Tibial artery (tissue), 4 donors: ENCODE measurements at regions not wholly inside any gene's neighbourhood (a gene's known extent, or its start where the extent isn't known, plus 50 kb on each side); places are given as distances from the start of the nearest gene placed in this dataset.
"Not testable (repeated sequence)": the region's sequence is repeated elsewhere in the genome, so short reads cannot be mapped to it uniquely, and the experiment has no call there.

ENCODE experiments used
- DNase-seq, 2 donors: peaks; one replicate each; pipeline ENCODE4 v3.0.0-alpha.2; 2019
- H3K27ac ChIP-seq, 2 donors: fragments of 200-600 bp; sonication (generic) in 1 of 2; 1 replicate in 1 of 2; 2 replicates in 1 of 2; pipeline ENCODE4 v1.5.1; 2018 to 2019; ENCODE audit warnings: mild to moderate bottlenecking in 1 of 2
- H3K27me3 ChIP-seq, 2 donors: fragments of 200-600 bp; sonication (generic) in 1 of 2; one replicate each; pipeline versions ENCODE4 v1.5.1 to v1.6.0; 2016 to 2019
- H3K36me3 ChIP-seq, 3 donors: fragments of 200-600 bp; sonication (generic) in 2 of 3; one replicate each; pipeline ENCODE4 v1.5.1; 2016 to 2019; ENCODE audit warnings: mild to moderate bottlenecking in 2 of 3
- H3K4me1 ChIP-seq, 4 donors: fragments of 200-600 bp; sonication (generic) in 2 of 4; 1 replicate in 3 of 4; 2 replicates in 1 of 4; pipeline ENCODE4 v1.5.1; 2016 to 2019
- H3K4me3 ChIP-seq, 2 donors: fragments of 200-600 bp; sonication (generic) in 1 of 2; 1 replicate in 1 of 2; 2 replicates in 1 of 2; pipeline ENCODE4 v1.5.1; 2018 to 2019; ENCODE audit warnings: mild to moderate bottlenecking in 2 of 2
- H3K9me3 ChIP-seq, 3 donors: fragments of 200-600 bp; sonication (generic) in 1 of 3; one replicate each; pipeline ENCODE4 v1.5.1; 2016 to 2019
- intact Hi-C: fragments of 100-400 bp; cut with DNase I; formaldehyde crosslinking; loops from one replicate; pipeline ENCODE4 v1.15.0; 2023; ENCODE audit warnings: low total_unique reads
- TF ChIP-seq, protein P1 (sequence below), 2 experiments: fragments of 200-600 bp in 1 of 2; fragments of 450-650 bp in 1 of 2; IDR thresholded peaks; one replicate each; pipeline ENCODE4 v1.5.1; 2017 to 2019; ENCODE audit warnings: antibody characterized with exemption in 2 of 2, mild to moderate bottlenecking in 1 of 2, moderate library complexity in 1 of 2

DNA sequence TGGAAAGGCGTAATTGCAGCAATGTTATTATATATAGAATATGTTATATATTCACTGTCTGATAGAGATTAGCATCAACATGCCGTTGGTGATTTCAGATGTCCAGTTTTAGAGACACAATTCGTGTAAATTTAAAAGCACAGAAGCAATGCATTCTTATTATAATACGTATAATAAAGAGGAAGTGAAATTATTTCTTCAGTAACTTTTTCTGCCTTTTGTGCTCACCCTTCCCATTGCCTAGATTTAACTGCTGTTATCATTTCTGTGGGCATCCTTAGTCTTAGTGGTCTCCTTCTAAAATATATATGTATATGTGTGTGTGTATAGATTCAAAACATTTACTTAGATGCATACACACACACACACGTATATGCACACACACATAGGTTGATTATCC lies 592.5 kb upstream of the GOLIM4 start:
- no peaks in the 10 kb centered on the region for H3K4me1 ChIP-seq
- no peak overlapping the region for H3K27ac ChIP-seq
- H3K9me3 ChIP-seq: no peaks in the 10 kb centered on the region
- TF ChIP-seq, protein P1, sequence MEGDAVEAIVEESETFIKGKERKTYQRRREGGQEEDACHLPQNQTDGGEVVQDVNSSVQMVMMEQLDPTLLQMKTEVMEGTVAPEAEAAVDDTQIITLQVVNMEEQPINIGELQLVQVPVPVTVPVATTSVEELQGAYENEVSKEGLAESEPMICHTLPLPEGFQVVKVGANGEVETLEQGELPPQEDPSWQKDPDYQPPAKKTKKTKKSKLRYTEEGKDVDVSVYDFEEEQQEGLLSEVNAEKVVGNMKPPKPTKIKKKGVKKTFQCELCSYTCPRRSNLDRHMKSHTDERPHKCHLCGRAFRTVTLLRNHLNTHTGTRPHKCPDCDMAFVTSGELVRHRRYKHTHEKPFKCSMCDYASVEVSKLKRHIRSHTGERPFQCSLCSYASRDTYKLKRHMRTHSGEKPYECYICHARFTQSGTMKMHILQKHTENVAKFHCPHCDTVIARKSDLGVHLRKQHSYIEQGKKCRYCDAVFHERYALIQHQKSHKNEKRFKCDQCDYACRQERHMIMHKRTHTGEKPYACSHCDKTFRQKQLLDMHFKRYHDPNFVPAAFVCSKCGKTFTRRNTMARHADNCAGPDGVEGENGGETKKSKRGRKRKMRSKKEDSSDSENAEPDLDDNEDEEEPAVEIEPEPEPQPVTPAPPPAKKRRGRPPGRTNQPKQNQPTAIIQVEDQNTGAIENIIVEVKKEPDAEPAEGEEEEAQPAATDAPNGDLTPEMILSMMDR (IDR thresholded peaks at IDR 0.05): no peak
- H3K36me3 ChIP-seq: no peaks in the 10 kb centered on the region
- no peak overlapping the region for H3K4me3 ChIP-seq
- H3K27me3 ChIP-seq: no peaks in the 10 kb centered on the region
- intact Hi-C loops: no loop called here
- DNase-seq: no peak

GRCh38 chr3:168684519-168684918 lies 588.8 kb upstream of the GOLIM4 start:
- no peak overlapping the region for H3K4me3 ChIP-seq
- no peaks in the 10 kb centered on the region for H3K27me3 ChIP-seq
- TF ChIP-seq, protein P1 (IDR thresholded peaks at IDR 0.05): no peak
- intact Hi-C loops: no loop called here
- no peak overlapping the region for H3K27ac ChIP-seq
- no peaks in the 10 kb centered on the region for H3K36me3 ChIP-seq
- no peaks in the 10 kb centered on the region for H3K4me1 ChIP-seq
- H3K9me3 ChIP-seq: no peaks in the 10 kb centered on the region
- DNase-seq: no peak

GRCh38 chr3:168678730-168679129 lies 583.0 kb upstream of the GOLIM4 start:
- no peaks in the 10 kb centered on the region for H3K4me1 ChIP-seq
- no peaks in the 10 kb centered on the region for H3K27me3 ChIP-seq
- DNase-seq: no peak
- H3K36me3 ChIP-seq: no peaks in the 10 kb centered on the region
- no peak overlapping the region for H3K4me3 ChIP-seq
- no peaks in the 10 kb centered on the region for H3K9me3 ChIP-seq
- no peak overlapping the region for H3K27ac ChIP-seq
- intact Hi-C loops: no loop called here
- TF ChIP-seq, protein P1 (IDR thresholded peaks at IDR 0.05): no peak

GRCh38 chr3:168671091-168671490 lies 575.4 kb upstream of the GOLIM4 start:
- DNase-seq: no peak
- Histone ChIP-seq H3K27ac (no peak overlapping the region), H3K36me3 (no peaks in the 10 kb centered on the region), H3K4me3 (no peak overlapping the region), H3K4me1 (no peaks in the 10 kb centered on the region), H3K9me3 (no peaks in the 10 kb centered on the region), H3K27me3 (no peaks in the 10 kb centered on the region)
- TF ChIP-seq, protein P1 (IDR thresholded peaks at IDR 0.05): no peak
- intact Hi-C loops: no loop called here

DNA sequence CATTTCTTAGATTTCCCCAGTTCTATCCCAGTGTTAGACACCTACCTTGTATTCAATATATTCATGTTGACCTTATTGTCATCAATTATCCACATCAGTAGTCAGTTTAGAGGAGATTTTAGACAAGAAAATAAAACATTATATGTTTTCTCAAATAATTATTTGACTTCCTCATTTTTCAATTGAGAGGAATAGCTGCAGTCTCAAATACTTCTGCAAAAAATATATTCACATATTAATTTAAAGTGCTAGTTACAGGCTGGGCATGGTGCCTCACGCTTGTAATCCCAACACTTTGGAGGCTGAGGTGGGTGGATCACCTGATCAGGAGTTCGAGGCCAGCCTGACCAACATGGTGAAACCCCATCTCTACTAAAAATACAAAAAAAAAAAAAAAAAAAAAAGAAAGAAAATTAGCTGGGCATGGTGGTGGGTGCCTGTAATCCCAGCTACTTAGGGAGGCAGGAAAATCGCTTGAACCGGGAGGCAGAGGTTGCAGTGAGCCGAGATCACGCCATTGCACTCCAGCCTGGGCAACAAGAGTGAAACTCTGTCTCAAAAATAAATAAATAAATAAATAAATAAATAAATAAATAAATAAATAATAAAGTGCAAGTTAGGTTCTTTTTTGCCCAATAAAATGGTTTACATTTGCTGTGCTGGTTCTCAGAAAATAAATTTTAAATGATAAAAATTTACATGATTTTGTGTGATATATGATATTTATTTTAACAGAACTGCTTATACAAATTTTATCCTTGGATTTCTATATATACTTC lies 565.3 kb upstream of the GOLIM4 start:
- H3K36me3 ChIP-seq, H3K27me3 ChIP-seq, intact Hi-C loops, H3K4me1 ChIP-seq, H3K27ac ChIP-seq, H3K9me3 ChIP-seq, H3K4me3 ChIP-seq, DNase-seq: not testable (repeated sequence)

DNA sequence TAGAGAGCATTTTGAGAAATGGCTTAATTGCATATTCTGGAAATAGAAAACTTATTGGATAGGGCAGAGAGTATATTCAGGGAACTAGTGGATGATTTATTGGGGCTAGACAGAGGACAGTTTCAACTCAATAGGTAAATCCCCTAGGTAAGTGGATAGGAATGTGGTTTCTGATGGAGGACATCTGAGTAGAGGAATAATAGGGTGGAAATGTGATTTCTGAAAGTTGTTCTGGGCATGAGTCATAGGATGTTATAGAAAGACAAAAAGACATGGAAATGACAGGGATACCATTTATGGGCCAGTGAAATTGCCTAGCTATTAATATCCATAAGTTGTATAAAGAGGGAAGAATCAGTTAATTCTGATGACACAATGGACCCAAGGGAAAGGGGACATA lies 563.3 kb upstream of the GOLIM4 start:
- no peak overlapping the region for H3K27ac ChIP-seq
- no peak for DNase-seq
- H3K9me3 ChIP-seq: no peaks in the 10 kb centered on the region
- TF ChIP-seq, protein P1 (IDR thresholded peaks at IDR 0.05): no peak
- H3K27me3 ChIP-seq: no peaks in the 10 kb centered on the region
- intact Hi-C loops: no loop called here
- H3K4me3 ChIP-seq: no peak overlapping the region
- H3K4me1 ChIP-seq: no peaks in the 10 kb centered on the region
- H3K36me3 ChIP-seq: no peaks in the 10 kb centered on the region
